K562 (cell line): ENCODE measurements at regions not wholly inside any gene's neighbourhood (a gene's known extent, or its start where the extent isn't known, plus 50 kb on each side); places are given as distances from the start of the nearest gene placed in this dataset.
"Not testable (repeated sequence)": the region's sequence is repeated elsewhere in the genome, so short reads cannot be mapped to it uniquely, and the experiment has no call there.

ENCODE experiments used
- ATAC-seq: fragments of 200-7000 bp; cut with Tn5 transposase; 3 replicates; pipeline ENCODE4 v1.9.1; 2020; ENCODE audit warnings: moderate library complexity
- BruUV-seq: library from RNA; stranded (reverse); fragments of 400-500 nt; replicated peaks from 2 replicates; lab custom pipeline; 2021; lab: Mats Ljungman, UMichigan
- CTCF ChIA-PET: fragments of 300-600 bp; formaldehyde crosslinking; extraction: SDS; loops from one replicate; lab custom pipeline; 2021; ENCODE audit warnings: low intra/inter-chr PET ratio; lab: Yijun Ruan, JAX
- POLR2A ChIA-PET: fragments of 300-600, 350-650 bp; sonication (Branson Sonifier 250); formaldehyde crosslinking; extraction: SDS; loops from one replicate; lab custom pipeline; 2021; ENCODE audit warnings: antibody characterized with exemption, inconsistent platforms; lab: Yijun Ruan, JAX
- DNase-seq, 4 experiments: peaks; one replicate each; pipeline versions ENCODE4 v3.0.0 to v3.0.0-alpha.2; 2011 to 2018; ENCODE audit warnings: low spot score in 3 of 4, mixed read lengths in 3 of 4; ENCODE audit errors: extremely low read depth in 1 of 4
- FAIRE-seq: peaks from 2 replicates; lab custom pipeline; 2011; peaks lifted over from hg19 to GRCh38; lab: Jason Lieb, UNC
- H2AFZ ChIP-seq: 2 replicates; pipeline ENCODE4 v1.6.0; 2011; ENCODE audit warnings: low read depth, low read length, control low read depth, inconsistent platforms
- H3K27ac ChIP-seq: fragments of 200-600 bp; 3 replicates; pipeline ENCODE4 v1.8.0; 2011; ENCODE audit warnings: low read depth, mild to moderate bottlenecking, control low read depth, inconsistent platforms, low read length, moderate library complexity, mixed read lengths; ENCODE audit errors: extremely low read depth
- H3K27me3 ChIP-seq, 2 experiments: fragments of 300-600 bp in 1 of 2; 2 replicates in 1 of 2; 3 replicates in 1 of 2; pipeline versions ENCODE4 v1.6.0 to v1.8.0; 2011; ENCODE audit warnings: inconsistent platforms in 2 of 2, low read length in 2 of 2, mild to moderate bottlenecking in 1 of 2, mixed read lengths in 1 of 2, moderate library complexity in 1 of 2; ENCODE audit not compliant: control insufficient read depth in 2 of 2, insufficient read depth in 2 of 2
- H3K36me3 ChIP-seq: fragments of 300-600 bp; 3 replicates; pipeline ENCODE4 v1.8.0; 2011; ENCODE audit warnings: mild to moderate bottlenecking, low read length, inconsistent platforms; ENCODE audit not compliant: control insufficient read depth, insufficient read depth
- H3K4me1 ChIP-seq, 2 experiments: fragments of 200-600 bp in 1 of 2; replicated peaks in 1 of 2; 2 replicates in 1 of 2; 3 replicates in 1 of 2; pipeline versions ENCODE4 v1.5.1 to v1.8.0; 2011; ENCODE audit warnings: inconsistent platforms in 2 of 2, low read length in 2 of 2, mild to moderate bottlenecking in 1 of 2, mixed read lengths in 1 of 2, moderate library complexity in 1 of 2; ENCODE audit not compliant: control insufficient read depth in 2 of 2, insufficient read depth in 2 of 2
- H3K4me2 ChIP-seq: 2 replicates; pipeline ENCODE4 v1.6.1; 2011; ENCODE audit warnings: low read length, control low read depth, inconsistent platforms, mixed read lengths; ENCODE audit not compliant: insufficient read depth
- H3K4me3 ChIP-seq: fragments of 200-600 bp; sonication (generic), shearing (Covaris generic); 2 replicates; pipeline ENCODE4 v1.5.1; 2016; ENCODE audit warnings: control low read depth, inconsistent platforms
- H3K79me2 ChIP-seq: fragments of 200-600 bp; 3 replicates; pipeline ENCODE4 v1.8.0; 2011; ENCODE audit warnings: low read length, inconsistent platforms; ENCODE audit not compliant: control insufficient read depth, insufficient read depth
- H3K9ac ChIP-seq, 2 experiments: 2 replicates each; pipeline versions ENCODE4 v1.6.0 to v1.6.1; 2011; ENCODE audit warnings: low read depth in 2 of 2, low read length in 2 of 2, control low read depth in 1 of 2, inconsistent platforms in 1 of 2, mild to moderate bottlenecking in 1 of 2, mixed read lengths in 1 of 2; ENCODE audit not compliant: insufficient read depth in 1 of 2
- H3K9me1 ChIP-seq: one replicate; pipeline ENCODE4 v1.6.0; 2011; ENCODE audit warnings: inconsistent platforms, mild to moderate bottlenecking, low read length, moderate library complexity; ENCODE audit not compliant: control insufficient read depth, insufficient read depth
- H3K9me3 ChIP-seq: replicated peaks from 2 replicates; pipeline ENCODE4 v1.5.1; 2011; ENCODE audit warnings: low read depth, low read length, inconsistent platforms; ENCODE audit not compliant: control insufficient read depth, insufficient read depth
- H4K20me1 ChIP-seq: replicated peaks from 2 replicates; pipeline ENCODE4 v1.6.1; 2011; ENCODE audit warnings: low read length, inconsistent platforms, mixed read lengths; ENCODE audit not compliant: control insufficient read depth, insufficient read depth
- WGBS: fragments of 100-300 bp; shearing (Covaris generic); methylation state at CpG from one replicate; pipeline ENCODE4 v1.1.6; 2016; ENCODE audit warnings: low coverage, mixed read lengths; ENCODE audit not compliant: insufficient coverage; ENCODE audit errors: missing lambda C conversion rate; 5-methylcytosine and 5-hydroxymethylcytosine counted together
- in situ Hi-C: fragments of 300-500 bp; cut with MboI; formaldehyde crosslinking; loops from 4 replicates; pipeline ENCODE4 v1.15.0; 2018; ENCODE audit warnings: inconsistent platforms, mixed read lengths
- intact Hi-C: fragments of 100-400 bp; cut with micrococcal nuclease; formaldehyde crosslinking; loops from 2 replicates; pipeline ENCODE4 v1.14.2; 2022

DNA sequence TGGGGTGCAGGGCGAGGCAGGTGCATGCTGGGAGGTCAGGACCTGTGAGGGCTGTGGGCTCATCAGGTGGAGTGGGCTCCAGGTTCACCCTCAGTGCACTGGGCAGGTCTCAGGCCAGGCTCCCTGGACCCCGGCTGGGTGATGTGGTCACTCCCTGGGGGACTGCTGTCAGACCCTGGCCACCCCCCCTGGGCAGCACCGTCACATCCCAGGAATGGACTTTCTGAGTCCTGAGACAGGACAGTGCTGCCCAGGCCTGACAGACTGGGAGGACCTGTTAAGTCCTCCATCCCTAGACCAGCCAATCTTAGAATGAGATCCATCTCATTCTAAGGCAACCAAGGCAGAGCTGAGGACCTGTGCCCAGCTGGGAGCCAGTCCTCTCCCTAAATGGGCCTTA is 227.2 kb downstream of the CWH43 start:
- WGBS = 15% methylated on average over 3 of the region's 3 CpGs
- H3K79me2 ChIP-seq, H3K36me3 ChIP-seq, BruUV-seq, H3K9me1 ChIP-seq, H4K20me1 ChIP-seq, POLR2A ChIA-PET, H3K27me3 ChIP-seq, in situ Hi-C loops, H3K9me3 ChIP-seq, H3K4me2 ChIP-seq, H3K27ac ChIP-seq, H3K4me1 ChIP-seq, FAIRE-seq, ATAC-seq, H3K9ac ChIP-seq, intact Hi-C loops, H3K4me3 ChIP-seq, H2AFZ ChIP-seq, CTCF ChIA-PET, DNase-seq: not testable (repeated sequence)

DNA sequence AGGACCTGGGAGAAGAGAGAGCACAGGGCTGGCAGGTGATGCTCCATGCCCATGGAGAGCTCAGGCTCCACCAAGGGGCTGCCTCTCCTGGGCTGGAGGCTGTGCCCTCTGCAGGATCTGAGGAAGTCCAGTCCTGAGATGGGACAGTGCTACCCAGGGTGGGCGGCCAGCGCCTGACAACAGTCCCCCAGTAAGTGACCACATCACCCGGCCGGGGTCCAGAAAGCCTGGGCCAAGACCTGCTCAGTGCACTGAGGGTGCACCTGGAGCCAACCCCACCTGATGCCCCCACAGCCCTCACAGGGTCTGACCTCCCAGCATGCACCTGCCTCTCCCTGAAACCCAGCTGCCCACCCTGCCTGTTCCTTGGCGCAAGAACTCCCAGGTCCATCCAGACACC is 227.7 kb downstream of the CWH43 start:
- intact Hi-C loops, H3K4me3 ChIP-seq, H3K9ac ChIP-seq, ATAC-seq, H3K36me3 ChIP-seq, H3K79me2 ChIP-seq, CTCF ChIA-PET, H3K27ac ChIP-seq, H3K9me3 ChIP-seq, H2AFZ ChIP-seq, POLR2A ChIA-PET, FAIRE-seq, H3K27me3 ChIP-seq, H4K20me1 ChIP-seq, DNase-seq, H3K4me1 ChIP-seq, H3K9me1 ChIP-seq, in situ Hi-C loops, H3K4me2 ChIP-seq, BruUV-seq: not testable (repeated sequence)
- 28% methylated on average over 5 of the region's 5 CpGs for WGBS

DNA sequence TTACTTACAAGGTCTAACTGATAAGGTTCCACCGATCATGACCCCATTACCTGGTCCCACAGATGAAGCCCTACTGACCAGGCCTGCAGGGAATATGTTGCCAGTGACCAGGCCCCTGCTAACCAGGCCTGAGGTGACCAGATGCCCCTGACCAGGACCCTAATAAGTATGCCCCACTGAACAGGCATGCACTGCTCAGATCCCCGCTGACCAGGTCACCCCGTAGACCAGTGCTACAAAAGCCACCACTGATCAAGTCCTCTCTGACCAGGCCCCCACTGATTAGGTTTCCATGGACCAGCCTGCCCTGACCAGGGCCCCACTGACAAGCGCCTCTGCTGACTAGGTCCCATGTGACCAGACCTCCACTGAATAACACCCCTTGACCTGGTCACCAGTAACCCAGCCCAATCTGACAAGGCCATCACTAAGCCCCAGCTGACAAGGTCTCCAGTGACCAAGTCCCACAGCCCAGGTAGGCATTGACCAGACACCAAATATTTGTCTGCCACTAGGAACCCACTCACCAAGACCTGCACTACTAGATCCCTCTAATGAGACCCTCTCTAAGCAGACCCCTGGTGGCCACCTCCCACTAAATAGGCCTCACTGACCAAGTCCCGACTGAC is 228.5 kb downstream of the CWH43 start:
- H3K4me3 ChIP-seq, in situ Hi-C loops, H3K9me3 ChIP-seq, H4K20me1 ChIP-seq, H3K27me3 ChIP-seq, H2AFZ ChIP-seq, H3K4me2 ChIP-seq, BruUV-seq, H3K27ac ChIP-seq, FAIRE-seq, H3K36me3 ChIP-seq, H3K9me1 ChIP-seq, H3K4me1 ChIP-seq, H3K9ac ChIP-seq, POLR2A ChIA-PET, H3K79me2 ChIP-seq, CTCF ChIA-PET, intact Hi-C loops, ATAC-seq: not testable (repeated sequence)
- WGBS = 28% methylated on average over 5 of the region's 5 CpGs
- peak in 1 of 4 experiments; percentile 4 for DNase-seq
